ENCODE measurements at regions not wholly inside any gene's neighbourhood (a gene's known extent, or its start where the extent isn't known, plus 50 kb on each side); places are given as distances from the start of the nearest gene placed in this dataset.
"Not testable (repeated sequence)": the region's sequence is repeated elsewhere in the genome, so short reads cannot be mapped to it uniquely, and the experiment has no call there.

- no peak for DNase-seq
These were observed 170.0 kb downstream of the SOD2 start for GRCh38 chr6:159522877-159523547.

- DNase-seq: no peak
These were observed 171.1 kb downstream of the SOD2 start for GRCh38 chr6:159521962-159522361.

- no peak for DNase-seq
These were observed 173.0 kb downstream of the SOD2 start for GRCh38 chr6:159520002-159520401.

GRCh38 chr6:159515811-159516210 is 177.2 kb downstream of the SOD2 start:
- not testable (repeated sequence) for DNase-seq

GRCh38 chr6:159513914-159514313 is 179.1 kb downstream of the SOD2 start:
- no peak for DNase-seq

- DNase-seq: no peak
These were observed 179.8 kb downstream of the SOD2 start for GRCh38 chr6:159513074-159513720.

GRCh38 chr6:159512571-159512970 is 180.5 kb downstream of the SOD2 start:
- no peak for DNase-seq

GRCh38 chr6:159512104-159512503 is 180.9 kb downstream of the SOD2 start:
- DNase-seq: no peak

- DNase-seq: no peak
These were observed 182.9 kb downstream of the SOD2 start for GRCh38 chr6:159510141-159510540.

GRCh38 chr6:159508931-159509330 is 184.1 kb downstream of the SOD2 start:
- no peak for DNase-seq

GRCh38 chr6:159506048-159506447 is 187.0 kb downstream of the SOD2 start:
- no peak for DNase-seq

GRCh38 chr6:159505140-159505922 is 187.7 kb downstream of the SOD2 start:
- DNase-seq: no peak

GRCh38 chr6:159501558-159501957 is 191.5 kb downstream of the SOD2 start:
- DNase-seq: no peak

GRCh38 chr6:159499034-159499433 is 194.0 kb downstream of the SOD2 start:
- DNase-seq: no peak

GRCh38 chr6:159494586-159494972 is 198.5 kb downstream of the SOD2 start:
- no peak for DNase-seq

- no peak for DNase-seq
These were observed 199.0 kb downstream of the SOD2 start for GRCh38 chr6:159493898-159494585.

- DNase-seq: no peak
These were observed 199.7 kb downstream of the SOD2 start for GRCh38 chr6:159493231-159493897.

- DNase-seq: no peak
These were observed 202.6 kb downstream of the SOD2 start for GRCh38 chr6:159490298-159490937.

GRCh38 chr6:159487636-159488035 is 205.4 kb downstream of the SOD2 start:
- DNase-seq: no peak

- no peak for DNase-seq
These were observed 209.8 kb downstream of the SOD2 start for GRCh38 chr6:159483259-159483658.

- DNase-seq: no peak
These were observed 211.1 kb downstream of the SOD2 start for GRCh38 chr6:159481897-159482296.

GRCh38 chr6:159480471-159480870 is 212.6 kb downstream of the SOD2 start:
- no peak for DNase-seq
